OCI-LY7 (cell line): ENCODE measurements at regions not wholly inside any gene's neighbourhood (a gene's known extent, or its start where the extent isn't known, plus 50 kb on each side); places are given as distances from the start of the nearest gene placed in this dataset.

Experiments used
- EZH2phosphoT487 ChIP-seq: fragments of 200-600 bp; sonication (generic); IDR thresholded peaks from 2 replicates; pipeline ENCODE4 v1.6.1; 2018; ENCODE audit warnings: low read depth, borderline replicate concordance, mild to moderate bottlenecking, mixed run types, antibody characterized with exemption, low read length, moderate library complexity, mixed read lengths
- TF ChIP-seq, protein P1 (sequence below): fragments of 200-600 bp; sonication (generic); conservative IDR thresholded peaks from 2 replicates; pipeline ENCODE4 v1.5.1; 2014; ENCODE audit warnings: mild to moderate bottlenecking, antibody characterized with exemption, low read length, moderate library complexity, mixed read lengths

DNA sequence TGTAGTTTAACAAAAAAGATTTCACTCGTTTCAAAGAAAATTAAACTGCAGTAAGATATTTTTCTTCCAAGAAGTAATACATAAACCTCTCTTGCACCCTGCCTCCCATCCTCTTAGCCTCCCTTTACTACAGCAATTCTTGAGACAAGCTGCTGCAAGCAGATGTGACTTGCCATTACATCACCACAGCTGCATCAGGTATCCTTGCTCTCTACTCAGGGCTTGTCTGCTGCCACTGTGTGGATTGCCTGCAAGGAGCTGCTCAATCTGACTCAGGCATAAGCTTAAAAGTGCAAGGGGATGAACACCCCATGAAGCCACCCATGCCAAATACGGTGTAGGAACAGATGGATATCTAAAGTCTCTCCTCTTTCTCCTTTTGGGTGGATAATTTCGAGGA lies 609.9 kb downstream of the DNAJB9 start:
- TF ChIP-seq, protein P1, sequence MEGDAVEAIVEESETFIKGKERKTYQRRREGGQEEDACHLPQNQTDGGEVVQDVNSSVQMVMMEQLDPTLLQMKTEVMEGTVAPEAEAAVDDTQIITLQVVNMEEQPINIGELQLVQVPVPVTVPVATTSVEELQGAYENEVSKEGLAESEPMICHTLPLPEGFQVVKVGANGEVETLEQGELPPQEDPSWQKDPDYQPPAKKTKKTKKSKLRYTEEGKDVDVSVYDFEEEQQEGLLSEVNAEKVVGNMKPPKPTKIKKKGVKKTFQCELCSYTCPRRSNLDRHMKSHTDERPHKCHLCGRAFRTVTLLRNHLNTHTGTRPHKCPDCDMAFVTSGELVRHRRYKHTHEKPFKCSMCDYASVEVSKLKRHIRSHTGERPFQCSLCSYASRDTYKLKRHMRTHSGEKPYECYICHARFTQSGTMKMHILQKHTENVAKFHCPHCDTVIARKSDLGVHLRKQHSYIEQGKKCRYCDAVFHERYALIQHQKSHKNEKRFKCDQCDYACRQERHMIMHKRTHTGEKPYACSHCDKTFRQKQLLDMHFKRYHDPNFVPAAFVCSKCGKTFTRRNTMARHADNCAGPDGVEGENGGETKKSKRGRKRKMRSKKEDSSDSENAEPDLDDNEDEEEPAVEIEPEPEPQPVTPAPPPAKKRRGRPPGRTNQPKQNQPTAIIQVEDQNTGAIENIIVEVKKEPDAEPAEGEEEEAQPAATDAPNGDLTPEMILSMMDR = no peak
- TF ChIP-seq EZH2phosphoT487 = no peak
